HG02870 (cell line): ENCODE measurements at regions not wholly inside any gene's neighbourhood (a gene's known extent, or its start where the extent isn't known, plus 50 kb on each side); places are given as distances from the start of the nearest gene placed in this dataset.
A peak's percentile ranks its signal among the peaks of the same experiment; 100 is the strongest.
"Not testable (repeated sequence)": the region's sequence is repeated elsewhere in the genome, so short reads cannot be mapped to it uniquely, and the experiment has no call there.

Source experiments
- ATAC-seq: cut with Tn5 transposase; IDR thresholded peaks from one replicate; pipeline ENCODE4 v1.9.1; 2021; ENCODE audit warnings: mild to moderate bottlenecking, moderate library complexity; ENCODE audit not compliant: unreplicated experiment

GRCh38 chr4:91989914-91990313 is 313.9 kb upstream of the GRID2 start:
- ATAC-seq, result no peak

GRCh38 chr4:91990726-91991125 is 313.0 kb upstream of the GRID2 start:
- ATAC-seq, result peak; percentile 47

GRCh38 chr4:91997045-91997444 is 306.7 kb upstream of the GRID2 start:
- no peak for ATAC-seq

GRCh38 chr4:92012899-92013867 is 290.6 kb upstream of the GRID2 start:
- no peak for ATAC-seq

GRCh38 chr4:92014067-92014466 is 289.7 kb upstream of the GRID2 start:
- ATAC-seq, result no peak

GRCh38 chr4:92021203-92021602 is 282.6 kb upstream of the GRID2 start:
- ATAC-seq, result no peak

GRCh38 chr4:92021788-92022187 is 282.0 kb upstream of the GRID2 start:
- no peak for ATAC-seq

- not testable (repeated sequence) for ATAC-seq
Observed at GRCh38 chr4:92028830-92029229, 274.9 kb upstream of the GRID2 start.

- no peak for ATAC-seq
Observed at GRCh38 chr4:92031825-92032224, 271.9 kb upstream of the GRID2 start.

GRCh38 chr4:92035666-92036065 is 268.1 kb upstream of the GRID2 start:
- no peak for ATAC-seq

- no peak for ATAC-seq
Observed at GRCh38 chr4:92045718-92046117, 258.0 kb upstream of the GRID2 start.

GRCh38 chr4:92047209-92047875 is 256.4 kb upstream of the GRID2 start:
- ATAC-seq, result no peak

- ATAC-seq, result no peak
Observed at GRCh38 chr4:92050875-92051274, 252.9 kb upstream of the GRID2 start.

GRCh38 chr4:92059615-92060014 is 244.2 kb upstream of the GRID2 start:
- no peak for ATAC-seq

- no peak for ATAC-seq
Observed at GRCh38 chr4:92060333-92060732, 243.4 kb upstream of the GRID2 start.

GRCh38 chr4:92064574-92064973 is 239.2 kb upstream of the GRID2 start:
- no peak for ATAC-seq

GRCh38 chr4:92066485-92066884 is 237.3 kb upstream of the GRID2 start:
- ATAC-seq, result no peak

- no peak for ATAC-seq
Observed at GRCh38 chr4:92071587-92071986, 232.2 kb upstream of the GRID2 start.

- no peak for ATAC-seq
Observed at GRCh38 chr4:92074839-92075238, 228.9 kb upstream of the GRID2 start.

GRCh38 chr4:92090887-92091286 is 212.9 kb upstream of the GRID2 start:
- ATAC-seq, result no peak

GRCh38 chr4:92091335-92091734 is 212.4 kb upstream of the GRID2 start:
- ATAC-seq, result no peak

- ATAC-seq, result no peak
Observed at GRCh38 chr4:92099861-92100260, 203.9 kb upstream of the GRID2 start.
